GM12864 (cell line): ENCODE measurements at regions not wholly inside any gene's neighbourhood (a gene's known extent, or its start where the extent isn't known, plus 50 kb on each side); places are given as distances from the start of the nearest gene placed in this dataset.
"Not testable (repeated sequence)": the region's sequence is repeated elsewhere in the genome, so short reads cannot be mapped to it uniquely, and the experiment has no call there.

Experiments
- DNase-seq: peaks from one replicate; pipeline ENCODE4 v3.0.0-alpha.2; 2011; ENCODE audit warnings: low read depth
- H3K4me3 ChIP-seq: 2 replicates; pipeline ENCODE4 v1.5.1; 2011; ENCODE audit warnings: mild to moderate bottlenecking, low read depth, low read length, control low read depth
- CTCF ChIP-seq: IDR thresholded peaks from 2 replicates; pipeline ENCODE4 v1.5.1; 2011; ENCODE audit warnings: low read depth, mild to moderate bottlenecking, moderate library complexity, low read length, control low read depth, inconsistent platforms; ENCODE audit errors: missing control alignments

DNA sequence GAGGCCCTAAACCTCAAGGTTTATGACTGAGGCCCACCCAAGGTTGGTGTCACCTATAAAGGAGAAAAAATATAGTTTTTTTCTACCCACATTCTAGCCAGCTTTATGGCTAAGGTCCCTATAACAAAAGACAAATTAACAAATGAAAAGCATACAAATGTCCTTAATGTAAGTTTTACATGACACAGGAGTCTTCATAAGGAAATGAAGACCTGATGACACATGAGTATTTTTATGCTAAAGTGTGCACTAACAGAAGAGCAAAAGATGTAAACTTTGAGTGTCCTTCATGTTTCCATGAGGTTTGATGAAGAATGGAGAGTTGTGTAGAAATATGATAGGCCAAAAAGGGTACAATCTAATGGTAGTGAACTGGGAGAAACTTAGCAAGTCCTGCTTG is 114.7 kb upstream of the INTU start:
- no peak for TF ChIP-seq CTCF
- H3K4me3 ChIP-seq: no peak overlapping the region
- no peak for DNase-seq

DNA sequence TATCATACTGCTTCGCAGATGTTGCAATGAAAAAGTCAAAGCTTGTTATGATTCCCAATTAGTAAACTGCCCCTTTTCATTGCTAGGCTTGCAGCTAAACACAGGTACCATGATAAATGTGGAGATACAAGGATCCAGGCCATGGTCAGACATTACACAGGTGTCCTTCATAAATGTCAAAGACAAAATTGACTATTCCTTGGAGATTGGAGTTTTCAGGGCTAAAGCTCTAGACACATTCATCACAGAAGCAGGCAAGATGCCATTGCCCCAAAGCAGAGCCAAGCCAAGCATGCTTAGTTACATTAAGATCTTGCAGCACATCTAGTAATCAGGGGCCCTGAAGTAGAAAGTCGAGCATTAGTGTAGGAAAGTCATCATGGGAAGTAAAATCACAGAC is 111.3 kb upstream of the INTU start:
- no peak for DNase-seq
- H3K4me3 ChIP-seq: no peak overlapping the region
- TF ChIP-seq CTCF: no peak

DNA sequence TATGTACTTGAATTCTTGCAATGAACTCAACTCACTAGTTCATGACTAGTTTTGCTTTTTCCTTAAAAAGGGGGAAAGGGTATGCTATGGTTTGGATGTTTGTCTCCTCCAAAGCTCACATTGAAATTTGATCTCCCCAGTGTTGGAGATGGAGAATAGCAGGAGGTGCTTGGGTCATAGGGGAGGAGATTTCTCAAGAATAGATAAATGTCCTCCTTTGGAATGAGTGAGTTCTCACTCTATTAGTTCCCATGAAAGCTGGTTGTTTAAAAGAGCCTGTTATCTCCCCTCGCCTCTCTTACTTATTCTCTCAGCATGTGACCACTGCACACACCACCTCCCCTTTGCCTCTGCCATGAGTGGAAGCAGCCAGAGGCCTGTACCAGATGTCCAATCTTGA is 109.4 kb upstream of the INTU start:
- no peak for TF ChIP-seq CTCF
- no peak for DNase-seq
- no peak overlapping the region for H3K4me3 ChIP-seq

- DNase-seq: no peak
- H3K4me3 ChIP-seq: no peak overlapping the region
- no peak for TF ChIP-seq CTCF
These were observed 107.1 kb upstream of the INTU start for GRCh38 chr4:127525608-127526007.

DNA sequence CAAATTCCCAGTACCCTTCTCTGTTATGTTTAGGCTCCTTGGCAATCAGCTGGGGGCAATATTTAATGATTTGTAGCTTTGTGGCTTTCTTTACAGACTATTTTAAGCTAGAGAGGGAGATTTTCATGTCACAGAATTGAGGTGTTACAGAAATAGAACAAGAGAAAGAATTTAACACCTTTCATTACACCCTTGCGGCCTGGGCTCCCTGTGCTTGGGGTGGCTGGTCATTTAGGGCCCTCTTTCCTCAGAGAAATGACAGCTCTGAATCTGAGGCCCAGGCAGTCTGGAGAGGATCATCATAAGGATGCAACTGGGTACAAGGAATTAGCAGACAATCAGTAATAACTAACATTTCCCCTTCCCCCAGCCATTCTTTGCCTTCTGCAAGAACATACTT is 104.5 kb upstream of the INTU start:
- no peak overlapping the region for H3K4me3 ChIP-seq
- DNase-seq: no peak
- TF ChIP-seq CTCF: no peak

GRCh38 chr4:127529879-127530278 is 102.9 kb upstream of the INTU start:
- not testable (repeated sequence) for H3K4me3 ChIP-seq, DNase-seq

GRCh38 chr4:127533028-127533700 is 99.6 kb upstream of the INTU start:
- H3K4me3 ChIP-seq: no peak overlapping the region
- DNase-seq: no peak
- TF ChIP-seq CTCF: no peak
